GM12878 (cell line): ENCODE measurements at regions not wholly inside any gene's neighbourhood (a gene's known extent, or its start where the extent isn't known, plus 50 kb on each side); places are given as distances from the start of the nearest gene placed in this dataset.

ENCODE experiments used
- ATAC-seq: fragments of 200-7000 bp; cut with Tn5 transposase; 3 replicates; pipeline ENCODE4 v1.9.1; 2020; ENCODE audit warnings: mild to moderate bottlenecking, moderate library complexity
- BruUV-seq: library from RNA; stranded (reverse); fragments of 400-500 nt; replicated peaks from 2 replicates; lab custom pipeline; 2021; lab: Mats Ljungman, UMichigan
- CTCF ChIA-PET: fragments of 300-600 bp; sonication (Branson Sonifier 250); formaldehyde crosslinking; extraction: SDS; loops from one replicate; lab custom pipeline; 2021; ENCODE audit warnings: inconsistent platforms; lab: Yijun Ruan, JAX
- POLR2A ChIA-PET: fragments of 350-600 bp; formaldehyde crosslinking; extraction: SDS; loops from one replicate; lab custom pipeline; 2021; ENCODE audit warnings: inconsistent platforms; lab: Charles Lee
- RAD21 ChIA-PET: fragments of 300-600 bp; sonication (Branson Sonifier 250); formaldehyde crosslinking; loops from one replicate; lab custom pipeline; 2023; ENCODE audit warnings: antibody characterized with exemption; ENCODE audit not compliant: unreplicated experiment; lab: Charles Lee
- SMC1A ChIA-PET: fragments of 300-600 bp; sonication (Branson Sonifier 250); formaldehyde crosslinking; loops from one replicate; lab custom pipeline; 2023; ENCODE audit not compliant: unreplicated experiment, uncharacterized antibody; lab: Charles Lee
- DNase-seq: peaks from one replicate; pipeline ENCODE4 v3.0.0-alpha.2; 2011; ENCODE audit warnings: low read depth, low spot score
- FAIRE-seq: peaks from 3 replicates; lab custom pipeline; 2011; peaks lifted over from hg19 to GRCh38; lab: Jason Lieb, UNC
- H2AFZ ChIP-seq: 2 replicates; pipeline ENCODE4 v1.6.0; 2011; ENCODE audit warnings: low read depth, low read length, control low read depth; ENCODE audit not compliant: control insufficient read depth
- H3K27ac ChIP-seq: 2 replicates; pipeline ENCODE4 v1.5.1; 2011; ENCODE audit warnings: control low read depth; ENCODE audit not compliant: control insufficient read depth, insufficient read depth
- H3K27me3 ChIP-seq, 2 experiments: replicated peaks in 1 of 2; 2 replicates each; pipeline versions ENCODE4 v1.6.0 to v1.6.1; 2011; ENCODE audit warnings: low read length in 1 of 2; ENCODE audit not compliant: control insufficient read depth in 2 of 2, insufficient read depth in 2 of 2
- H3K36me3 ChIP-seq, 2 experiments: 2 replicates each; pipeline ENCODE4 v1.5.1; 2011; ENCODE audit warnings: low read length in 1 of 2; ENCODE audit not compliant: control insufficient read depth in 2 of 2, insufficient read depth in 2 of 2
- H3K4me1 ChIP-seq: 2 replicates; pipeline ENCODE4 v1.6.1; 2011; ENCODE audit warnings: mild to moderate bottlenecking, low read length, moderate library complexity, mixed read lengths; ENCODE audit not compliant: control insufficient read depth, insufficient read depth
- H3K4me2 ChIP-seq: 2 replicates; pipeline ENCODE4 v1.6.0; 2011; ENCODE audit warnings: control low read depth; ENCODE audit not compliant: control insufficient read depth, insufficient read depth
- H3K4me3 ChIP-seq: fragments of 200-600 bp; sonication (generic); 2 replicates; pipeline ENCODE4 v1.5.1; 2016
- H3K79me2 ChIP-seq: 2 replicates; pipeline ENCODE4 v1.6.0; 2011; ENCODE audit warnings: low read length; ENCODE audit not compliant: control insufficient read depth, insufficient read depth
- H3K9ac ChIP-seq: 2 replicates; pipeline ENCODE4 v1.8.0; 2011; ENCODE audit warnings: low read length, control low read depth, mixed read lengths; ENCODE audit not compliant: control insufficient read depth, insufficient read depth
- H3K9me3 ChIP-seq: replicated peaks from 3 replicates; pipeline ENCODE4 v1.5.1; 2011; ENCODE audit warnings: mild to moderate bottlenecking, low read length; ENCODE audit not compliant: control insufficient read depth, insufficient read depth
- H4K20me1 ChIP-seq: 2 replicates; pipeline ENCODE4 v1.6.0; 2011; ENCODE audit not compliant: control insufficient read depth, insufficient read depth
- CHD1 ChIP-seq: IDR thresholded peaks from 2 replicates; pipeline ENCODE4 v1.6.1; 2012; ENCODE audit warnings: low read depth, low read length, improper control_type of control experiment
- E2F4 ChIP-seq: IDR thresholded peaks from 2 replicates; pipeline ENCODE4 v1.6.1; 2012; ENCODE audit warnings: low read depth, low read length, improper control_type of control experiment
- EP300 ChIP-seq, 2 experiments: fragments of 150-350 bp in 1 of 2; IDR thresholded peaks; 2 replicates each; pipeline ENCODE4 v1.6.1; 2011 to 2012; ENCODE audit warnings: low read depth in 2 of 2, low read length in 2 of 2, borderline replicate concordance in 1 of 2, improper control_type of control experiment in 1 of 2, inconsistent platforms in 1 of 2; ENCODE audit not compliant: control insufficient read depth in 1 of 2
- ESRRA ChIP-seq: IDR thresholded peaks from 2 replicates; pipeline ENCODE4 v1.6.1; 2012; ENCODE audit warnings: mild to moderate bottlenecking, low read length, improper control_type of control experiment
- HDAC2 ChIP-seq: fragments of 200-600 bp; sonication (generic); IDR thresholded peaks from 2 replicates; pipeline ENCODE4 v1.6.1; 2017
- MTA3 ChIP-seq: IDR thresholded peaks from 2 replicates; pipeline ENCODE4 v1.6.1; 2012; ENCODE audit warnings: low read length, inconsistent platforms, borderline replicate concordance
- MXI1 ChIP-seq: fragments of 150-350 bp; IDR thresholded peaks from 2 replicates; pipeline ENCODE4 v1.6.1; 2011; ENCODE audit warnings: low read depth, mild to moderate bottlenecking, inconsistent platforms, low read length, improper control_type of control experiment
- PAX8 ChIP-seq: fragments of 450-650 bp; IDR thresholded peaks from 2 replicates; pipeline ENCODE4 v1.6.1; 2017; ENCODE audit warnings: mild to moderate bottlenecking, moderate library complexity
- PML ChIP-seq: IDR thresholded peaks from 2 replicates; pipeline ENCODE4 v1.6.1; 2012; ENCODE audit warnings: low read length, inconsistent platforms
- RAD51 ChIP-seq: fragments of 450-650 bp; IDR thresholded peaks from 2 replicates; pipeline ENCODE4 v1.6.1; 2016; ENCODE audit warnings: moderate library complexity, mild to moderate bottlenecking, inconsistent platforms
- SIX5 ChIP-seq: IDR thresholded peaks from 2 replicates; pipeline ENCODE4 v1.6.1; 2011; ENCODE audit warnings: mild to moderate bottlenecking, low read depth, low read length, moderate library complexity; ENCODE audit not compliant: severe bottlenecking
- SP1 ChIP-seq: IDR thresholded peaks from one replicate; pipeline ENCODE4 v1.6.1; 2011; ENCODE audit warnings: low read depth, low read length
- USF1 ChIP-seq: IDR thresholded peaks from 2 replicates; pipeline ENCODE4 v1.6.1; 2011; ENCODE audit warnings: borderline replicate concordance, low read depth, mild to moderate bottlenecking, moderate library complexity, mixed read lengths, low read length; ENCODE audit not compliant: insufficient read depth; ENCODE audit errors: extremely low read length
- WGBS: methylation state at CpG from one replicate; pipeline ENCODE4 v1.1.6; 2016; ENCODE audit warnings: low lambda C conversion rate; ENCODE audit not compliant: insufficient replicate concordance, insufficient coverage; ENCODE audit errors: missing lambda C conversion rate; 5-methylcytosine and 5-hydroxymethylcytosine counted together
- in situ Hi-C: fragments of 300-500 bp; cut with MboI; formaldehyde crosslinking; loops from 9 replicates; pipeline ENCODE4 v1.14.3; 2018; ENCODE audit warnings: mixed read lengths
- intact Hi-C: fragments of 100-400 bp; cut with micrococcal nuclease; formaldehyde crosslinking; loops from one replicate; pipeline ENCODE4 v1.14.2; 2022; ENCODE audit not compliant: unreplicated experiment

GRCh38 chr17:36778448-36778847, 158.8 kb upstream of the LHX1 start (continued):
- no peak for TF ChIP-seq CHD1
- no peak for TF ChIP-seq SIX5
- TF ChIP-seq MTA3 = no peak
- no peak for TF ChIP-seq USF1
- TF ChIP-seq EP300 (IDR thresholded peaks at IDR 0.05; ENCODE audit: borderline replicate concordance in 1 of 2, control insufficient read depth in 1 of 2, low read depth in 2 of 2, low read length in 2 of 2) = no peak
- TF ChIP-seq PML = no peak
- no peak for TF ChIP-seq RAD51
- TF ChIP-seq PAX8 = no peak
- no peak for TF ChIP-seq HDAC2
- no peak for TF ChIP-seq SP1

- Histone ChIP-seq H3K36me3 (no peaks in the 10 kb centered on the region), H3K4me1 (no peaks in the 10 kb centered on the region), H3K27ac (no peak overlapping the region), H4K20me1 (no peaks in the 10 kb centered on the region), H3K9me3 (no peaks in the 10 kb centered on the region), H3K9ac (no peak overlapping the region), H2AFZ (no peak overlapping the region), H3K79me2 (no peaks in the 10 kb centered on the region), H3K27me3 (no peaks in the 10 kb centered on the region; a peak in 1 of 4 replicates), H3K4me2 (no peak overlapping the region), H3K4me3 (no peak overlapping the region)
- FAIRE-seq (no peak), DNase-seq (no peak), ATAC-seq (no peak)
- TF ChIP-seq RAD51 = no peak
- TF ChIP-seq ESRRA = no peak
- TF ChIP-seq MXI1 = no peak
- no peak for TF ChIP-seq E2F4
- ChIA-PET RAD21 (no interaction called here), SMC1A (no interaction called here), CTCF (no interaction called here), POLR2A (no interaction called here)
- in situ Hi-C loops = no loop called here
- no TSS peak for BruUV-seq
- intact Hi-C loops = no loop called here
- WGBS = 3% methylated on average over 2 of the region's 2 CpGs
Measured at GRCh38 chr17:36779550-36779949, 157.7 kb upstream of the LHX1 start.
